Cardiac septum (tissue), 1 donor: ENCODE measurements at regions not wholly inside any gene's neighbourhood (a gene's known extent, or its start where the extent isn't known, plus 50 kb on each side); places are given as distances from the start of the nearest gene placed in this dataset.
"Not testable (repeated sequence)": the region's sequence is repeated elsewhere in the genome, so short reads cannot be mapped to it uniquely, and the experiment has no call there.

Source experiments
- DNase-seq: peaks from one replicate; pipeline ENCODE4 v3.0.0-alpha.2; 2020; ENCODE audit warnings: low spot score
- intact Hi-C: fragments of 100-400 bp; cut with DNase I; formaldehyde crosslinking; loops from one replicate; pipeline ENCODE4 v1.14.0; 2022
- donor health status: DM: no; HTN: no; CAD: no.

GRCh38 chr6:120931520-120932180, 402.6 kb downstream of the TBC1D32 start:
- intact Hi-C loops, DNase-seq: not testable (repeated sequence)

GRCh38 chr6:120930500-120930899, 403.8 kb downstream of the TBC1D32 start:
- DNase-seq, intact Hi-C loops: not testable (repeated sequence)

GRCh38 chr6:120924214-120924613, 410.1 kb downstream of the TBC1D32 start:
- intact Hi-C loops = no loop called here
- no peak for DNase-seq

- DNase-seq = no peak
- intact Hi-C loops = no loop called here
Observed at GRCh38 chr6:120918137-120918536, 416.1 kb downstream of the TBC1D32 start.

GRCh38 chr6:120916844-120917243, 417.4 kb downstream of the TBC1D32 start:
- DNase-seq = no peak
- intact Hi-C loops = no loop called here

GRCh38 chr6:120913486-120913885, 420.8 kb downstream of the TBC1D32 start:
- intact Hi-C loops = no loop called here
- no peak for DNase-seq

GRCh38 chr6:120908767-120909166, 425.5 kb downstream of the TBC1D32 start:
- intact Hi-C loops = no loop called here
- DNase-seq = no peak

GRCh38 chr6:120903836-120904235, 430.4 kb downstream of the TBC1D32 start:
- DNase-seq = no peak
- intact Hi-C loops = no loop called here

GRCh38 chr6:120899932-120900331, 434.3 kb downstream of the TBC1D32 start:
- DNase-seq = no peak
- intact Hi-C loops = no loop called here

GRCh38 chr6:120894077-120894476, 440.2 kb downstream of the TBC1D32 start:
- intact Hi-C loops = no loop called here
- no peak for DNase-seq

GRCh38 chr6:120876931-120877330, 457.3 kb downstream of the TBC1D32 start:
- no peak for DNase-seq
- intact Hi-C loops = no loop called here

- DNase-seq = no peak
- intact Hi-C loops = no loop called here
Observed at GRCh38 chr6:120876424-120876823, 457.9 kb downstream of the TBC1D32 start.

GRCh38 chr6:120875900-120876299, 458.4 kb downstream of the TBC1D32 start:
- intact Hi-C loops = no loop called here
- no peak for DNase-seq

- intact Hi-C loops = no loop called here
- DNase-seq = no peak
Observed at GRCh38 chr6:120874422-120874821, 459.9 kb downstream of the TBC1D32 start.

- intact Hi-C loops = no loop called here
- no peak for DNase-seq
Observed at GRCh38 chr6:120873125-120873865, 461.0 kb downstream of the TBC1D32 start.

GRCh38 chr6:120872262-120872578, 462.1 kb downstream of the TBC1D32 start:
- DNase-seq = peak; percentile 72
- intact Hi-C loops = no loop called here

GRCh38 chr6:120871416-120872261, 462.6 kb downstream of the TBC1D32 start:
- intact Hi-C loops = no loop called here
- DNase-seq = no peak

- intact Hi-C loops = no loop called here
- no peak for DNase-seq
Observed at GRCh38 chr6:120869397-120869796, 464.9 kb downstream of the TBC1D32 start.

- no peak for DNase-seq
- intact Hi-C loops = no loop called here
Observed at GRCh38 chr6:120857422-120857821, 476.9 kb downstream of the TBC1D32 start.

- no peak for DNase-seq
- intact Hi-C loops = no loop called here
Observed at GRCh38 chr6:120854583-120854982, 479.7 kb downstream of the TBC1D32 start.

GRCh38 chr6:120853489-120853888, 480.8 kb downstream of the TBC1D32 start:
- intact Hi-C loops = no loop called here
- no peak for DNase-seq
